SK-N-SH (cell line): ENCODE measurements at regions not wholly inside any gene's neighbourhood (a gene's known extent, or its start where the extent isn't known, plus 50 kb on each side); places are given as distances from the start of the nearest gene placed in this dataset.

Source experiments
- CTCF ChIA-PET: fragments of 300-600, 350-600 bp; formaldehyde crosslinking; extraction: SDS; loops from one replicate; lab custom pipeline; 2021; lab: Yijun Ruan, JAX
- POLR2A ChIA-PET: fragments of 350-600 bp; sonication (Branson Sonifier 250); formaldehyde crosslinking; extraction: SDS; loops from one replicate; lab custom pipeline; 2020; ENCODE audit warnings: antibody characterized with exemption, inconsistent platforms; lab: Yijun Ruan, JAX
- DNase-seq: peaks from one replicate; pipeline ENCODE4 v3.0.0; 2012
- H2AFZ ChIP-seq: fragments of 200-600 bp; sonication (generic); 2 replicates; pipeline ENCODE4 v1.8.1; 2016; ENCODE audit warnings: antibody characterized with exemption, mild to moderate bottlenecking, low read depth
- H3F3A ChIP-seq: fragments of 200-600 bp; sonication (generic); replicated peaks from 2 replicates; pipeline ENCODE3; 2016; ENCODE audit warnings: antibody characterized with exemption, mild to moderate bottlenecking; ENCODE audit not compliant: insufficient read depth
- H3K27ac ChIP-seq, 2 experiments: fragments of 200-500 bp in 1 of 2; fragments of 200-600 bp in 1 of 2; sonication (Bioruptor generic) in 1 of 2; sonication (generic), shearing (Covaris generic) in 1 of 2; 2 replicates each; pipeline versions ENCODE4 v1.5.1 to v1.6.1; 2014 to 2016; ENCODE audit warnings: low read depth in 2 of 2, inconsistent platforms in 1 of 2, low read length in 1 of 2, mild to moderate bottlenecking in 1 of 2, mixed read lengths in 1 of 2
- H3K27me3 ChIP-seq: fragments of 200-600 bp; sonication (generic), shearing (Covaris generic); 2 replicates; pipeline ENCODE4 v1.6.1; 2016; ENCODE audit warnings: mixed run types; ENCODE audit not compliant: insufficient read depth
- H3K36me3 ChIP-seq, 2 experiments: fragments of 200-500 bp in 1 of 2; fragments of 200-600 bp in 1 of 2; sonication (Bioruptor generic) in 1 of 2; sonication (generic) in 1 of 2; replicated peaks in 1 of 2; 2 replicates each; pipeline versions ENCODE3 to v1.5.1; 2014 to 2016; ENCODE audit warnings: low read length in 1 of 2, mild to moderate bottlenecking in 1 of 2; ENCODE audit not compliant: insufficient read depth in 2 of 2, control insufficient read depth in 1 of 2
- H3K4me1 ChIP-seq, 2 experiments: fragments of 200-500 bp in 1 of 2; fragments of 200-600 bp in 1 of 2; sonication (Bioruptor generic) in 1 of 2; sonication (generic), shearing (Covaris generic) in 1 of 2; 2 replicates each; pipeline versions ENCODE4 v1.5.1 to v1.6.1; 2014 to 2016; ENCODE audit warnings: low read depth in 1 of 2, low read length in 1 of 2, mixed run types in 1 of 2; ENCODE audit not compliant: insufficient read depth in 2 of 2, control insufficient read depth in 1 of 2
- H3K4me2 ChIP-seq: fragments of 200-600 bp; sonication (generic), shearing (Covaris generic); 2 replicates; pipeline ENCODE4 v1.6.1; 2017; ENCODE audit warnings: mixed run types
- H3K4me3 ChIP-seq, 2 experiments: fragments of 200-500 bp in 1 of 2; fragments of 200-600 bp in 1 of 2; sonication (Bioruptor generic) in 1 of 2; sonication (generic), shearing (Covaris generic) in 1 of 2; 2 replicates each; pipeline versions ENCODE4 v1.5.1 to v1.8.1; 2014 to 2016; ENCODE audit warnings: low read depth in 2 of 2, inconsistent platforms in 1 of 2, low read length in 1 of 2, mild to moderate bottlenecking in 1 of 2, mixed read lengths in 1 of 2, moderate library complexity in 1 of 2
- H3K79me2 ChIP-seq: fragments of 200-600 bp; sonication (generic); 2 replicates; pipeline ENCODE4 v1.8.1; 2017; ENCODE audit warnings: mild to moderate bottlenecking; ENCODE audit not compliant: insufficient read depth
- H3K9ac ChIP-seq: fragments of 200-600 bp; sonication (generic); 2 replicates; pipeline ENCODE4 v1.6.1; 2017; ENCODE audit warnings: mixed run types
- H3K9me2 ChIP-seq: fragments of 200-600 bp; sonication (generic); 2 replicates; pipeline ENCODE4 v1.6.1; 2017; ENCODE audit warnings: mixed run types
- H3K9me3 ChIP-seq: fragments of 200-600 bp; sonication (generic); 2 replicates; pipeline ENCODE4 v1.6.1; 2017; ENCODE audit warnings: mixed run types, mild to moderate bottlenecking, moderate library complexity
- H4K20me1 ChIP-seq: fragments of 200-600 bp; sonication (generic); 2 replicates; pipeline ENCODE4 v1.6.1; 2017; ENCODE audit warnings: mild to moderate bottlenecking, mixed run types; ENCODE audit not compliant: insufficient read depth
- ELF1 ChIP-seq: IDR thresholded peaks from 2 replicates; pipeline ENCODE4 v1.4.0; 2012
- EP300 ChIP-seq, 2 experiments: IDR thresholded peaks; 2 replicates each; pipeline versions ENCODE4 v1.4.0 to v1.6.1; 2012; ENCODE audit warnings: borderline replicate concordance in 1 of 2, low read depth in 1 of 2, low read length in 1 of 2
- FOXJ3 ChIP-seq: sonication (generic); formaldehyde crosslinking; IDR thresholded peaks from 2 replicates; pipeline ENCODE4 v1.5.1; 2020; ENCODE audit warnings: mild to moderate bottlenecking, missing genetic modification reagents
- JUND ChIP-seq: IDR thresholded peaks from 2 replicates; pipeline ENCODE4 v1.4.0; 2012
- MEF2A ChIP-seq: IDR thresholded peaks from 2 replicates; pipeline ENCODE4 v1.4.0; 2012; ENCODE audit warnings: low read depth, borderline replicate concordance
- NRF1 ChIP-seq: IDR thresholded peaks from 2 replicates; pipeline ENCODE4 v1.6.1; 2012; ENCODE audit warnings: low read depth, mild to moderate bottlenecking, low read length
- RAD21 ChIP-seq: IDR thresholded peaks from 2 replicates; pipeline ENCODE4 v1.6.1; 2012; ENCODE audit warnings: mild to moderate bottlenecking, low read length
- SIN3A ChIP-seq: IDR thresholded peaks from 2 replicates; pipeline ENCODE4 v1.6.1; 2012; ENCODE audit warnings: low read depth, mild to moderate bottlenecking, low read length, moderate library complexity, borderline replicate concordance
- SMC3 ChIP-seq: IDR thresholded peaks from 2 replicates; pipeline ENCODE4 v1.6.1; 2012; ENCODE audit warnings: low read depth, low read length, improper control_type of control experiment
- TCF12 ChIP-seq: IDR thresholded peaks from 2 replicates; pipeline ENCODE4 v1.4.0; 2012
- WGBS: methylation state at CpG from one replicate; pipeline ENCODE4 v1.1.6; 2017; ENCODE audit warnings: low lambda C conversion rate; 5-methylcytosine and 5-hydroxymethylcytosine counted together
- TF ChIP-seq, protein P1 (sequence below): IDR thresholded peaks from 2 replicates; pipeline ENCODE4; 2012
- TF ChIP-seq, protein P2 (sequence below): fragments of 200-600 bp; sonication (generic); IDR thresholded peaks from 2 replicates; pipeline ENCODE4 v1.6.1; 2017; ENCODE audit warnings: antibody characterized with exemption, mild to moderate bottlenecking, moderate library complexity
- TF ChIP-seq, protein P3 (sequence below): IDR thresholded peaks from 2 replicates; pipeline ENCODE4 v1.4.0; 2012; ENCODE audit warnings: low read depth

DNA sequence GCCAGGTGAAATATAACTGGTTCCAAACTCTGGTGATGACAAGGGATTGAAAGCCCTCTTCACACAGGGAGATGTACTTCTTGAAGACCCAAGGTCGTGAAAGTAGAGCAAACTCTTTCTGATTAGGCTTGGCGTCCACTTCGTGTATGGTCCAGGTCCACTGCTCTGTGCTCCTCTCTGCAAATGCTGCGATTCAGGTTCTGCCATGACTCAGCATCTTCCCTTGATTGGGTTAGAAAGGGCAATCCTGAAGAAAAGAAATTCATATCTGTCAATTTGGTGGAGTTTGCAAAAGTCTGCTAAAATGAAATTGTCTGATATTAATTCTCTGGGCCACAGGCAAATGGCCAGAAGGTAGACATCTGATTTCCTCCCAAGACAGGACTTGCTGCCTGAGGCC lies 431.4 kb downstream of the ACTR3B start (continued):
- TF ChIP-seq, protein P1, sequence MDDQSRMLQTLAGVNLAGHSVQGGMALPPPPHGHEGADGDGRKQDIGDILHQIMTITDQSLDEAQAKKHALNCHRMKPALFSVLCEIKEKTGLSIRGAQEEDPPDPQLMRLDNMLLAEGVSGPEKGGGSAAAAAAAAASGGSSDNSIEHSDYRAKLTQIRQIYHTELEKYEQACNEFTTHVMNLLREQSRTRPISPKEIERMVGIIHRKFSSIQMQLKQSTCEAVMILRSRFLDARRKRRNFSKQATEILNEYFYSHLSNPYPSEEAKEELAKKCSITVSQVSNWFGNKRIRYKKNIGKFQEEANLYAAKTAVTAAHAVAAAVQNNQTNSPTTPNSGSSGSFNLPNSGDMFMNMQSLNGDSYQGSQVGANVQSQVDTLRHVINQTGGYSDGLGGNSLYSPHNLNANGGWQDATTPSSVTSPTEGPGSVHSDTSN: no peak
- TF ChIP-seq NRF1: no peak

DNA sequence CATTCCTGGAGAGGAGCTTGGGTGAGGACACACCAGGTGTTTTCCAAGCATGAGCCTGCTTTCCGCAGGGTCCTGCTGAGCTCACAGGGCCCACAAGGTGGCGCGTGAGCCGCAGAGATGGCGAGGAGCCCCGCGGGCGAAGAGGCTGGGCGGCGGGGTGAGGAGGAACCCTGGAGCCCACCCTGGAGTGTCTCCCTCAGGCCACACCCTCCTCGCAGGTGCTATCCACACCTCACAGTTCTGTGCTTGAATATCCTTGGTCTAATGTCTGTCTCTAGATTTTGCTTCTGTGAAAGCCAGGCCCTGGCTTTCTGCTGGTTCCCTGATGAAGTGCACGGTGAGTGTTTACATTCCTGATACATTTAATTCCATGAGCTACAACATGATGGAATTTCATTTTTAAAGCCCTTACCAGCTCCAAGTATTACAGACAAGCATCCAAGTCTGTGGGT lies 433.6 kb downstream of the ACTR3B start:
- Histone ChIP-seq H2AFZ (no peak overlapping the region), H3K36me3 (no peaks in the 10 kb centered on the region), H3K9me2 (no peaks in the 10 kb centered on the region), H3K4me1 (no peaks in the 10 kb centered on the region), H3F3A (no peaks in the 10 kb centered on the region), H3K27ac (no peak overlapping the region), H3K79me2 (no peaks in the 10 kb centered on the region), H4K20me1 (no peaks in the 10 kb centered on the region), H3K9me3 (no peaks in the 10 kb centered on the region; the same call in 1 of the 2 replicates), H3K4me3 (no peak overlapping the region), H3K27me3 (no peaks in the 10 kb centered on the region), H3K4me2 (no peak overlapping the region), H3K9ac (no peak overlapping the region)
- ChIA-PET CTCF (interaction anchor here (0.7 to 2.8 kb wide), 20 partner anchors 9 to 317 kb away, joined by 3 to 13 read pairs (median 5); no protein-coding TSS in a partner anchor), POLR2A (no interaction called here)
- peak; percentile 74 for DNase-seq
- 7% methylated on average over 12 of the region's 12 CpGs for WGBS
- no peak for TF ChIP-seq EP300 (IDR thresholded peaks at IDR 0.05; ENCODE audit: borderline replicate concordance in 1 of 2, low read depth in 1 of 2, low read length in 1 of 2)
- TF ChIP-seq RAD21: peak; percentile 63
- TF ChIP-seq, protein P2, sequence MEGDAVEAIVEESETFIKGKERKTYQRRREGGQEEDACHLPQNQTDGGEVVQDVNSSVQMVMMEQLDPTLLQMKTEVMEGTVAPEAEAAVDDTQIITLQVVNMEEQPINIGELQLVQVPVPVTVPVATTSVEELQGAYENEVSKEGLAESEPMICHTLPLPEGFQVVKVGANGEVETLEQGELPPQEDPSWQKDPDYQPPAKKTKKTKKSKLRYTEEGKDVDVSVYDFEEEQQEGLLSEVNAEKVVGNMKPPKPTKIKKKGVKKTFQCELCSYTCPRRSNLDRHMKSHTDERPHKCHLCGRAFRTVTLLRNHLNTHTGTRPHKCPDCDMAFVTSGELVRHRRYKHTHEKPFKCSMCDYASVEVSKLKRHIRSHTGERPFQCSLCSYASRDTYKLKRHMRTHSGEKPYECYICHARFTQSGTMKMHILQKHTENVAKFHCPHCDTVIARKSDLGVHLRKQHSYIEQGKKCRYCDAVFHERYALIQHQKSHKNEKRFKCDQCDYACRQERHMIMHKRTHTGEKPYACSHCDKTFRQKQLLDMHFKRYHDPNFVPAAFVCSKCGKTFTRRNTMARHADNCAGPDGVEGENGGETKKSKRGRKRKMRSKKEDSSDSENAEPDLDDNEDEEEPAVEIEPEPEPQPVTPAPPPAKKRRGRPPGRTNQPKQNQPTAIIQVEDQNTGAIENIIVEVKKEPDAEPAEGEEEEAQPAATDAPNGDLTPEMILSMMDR: peak; percentile 29; the same call in 1 of the 2 replicates
- TF ChIP-seq TCF12: no peak
- TF ChIP-seq SMC3: peak; percentile 49; the same call in 1 of the 2 replicates

DNA sequence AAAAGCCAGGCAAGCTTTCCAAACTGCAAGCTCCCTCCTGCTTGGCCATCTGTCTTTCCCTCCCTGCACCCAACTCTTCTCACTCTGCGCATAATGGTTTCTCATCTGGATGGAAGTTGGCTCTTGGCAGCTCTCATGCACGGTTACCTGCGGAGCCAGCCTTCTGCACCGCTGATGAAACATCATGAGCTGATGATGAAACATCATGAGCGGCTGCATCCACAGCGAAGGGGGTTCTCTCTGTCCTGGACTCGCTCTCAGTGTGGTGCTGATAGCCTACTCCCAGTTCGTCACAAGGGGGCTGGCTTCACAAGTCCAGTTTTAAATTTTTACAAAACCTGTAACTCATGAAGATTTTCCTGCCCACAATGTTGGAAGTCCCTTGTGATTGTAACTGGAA lies 457.5 kb downstream of the ACTR3B start:
- Histone ChIP-seq H3K4me3 (no peak overlapping the region), H3K79me2 (no peaks in the 10 kb centered on the region), H3K9me3 (peaks cover 13% of the 10 kb centered on the region; the same call in 1 of the 2 replicates), H4K20me1 (no peaks in the 10 kb centered on the region), H3K4me1 (no peaks in the 10 kb centered on the region), H3K9me2 (no peaks in the 10 kb centered on the region), H3K36me3 (no peaks in the 10 kb centered on the region), H3K27me3 (no peaks in the 10 kb centered on the region), H3F3A (no peaks in the 10 kb centered on the region)
- DNase-seq: no peak
- POLR2A ChIA-PET: no interaction called here
- TF ChIP-seq EP300 (IDR thresholded peaks at IDR 0.05; ENCODE audit: borderline replicate concordance in 1 of 2, low read depth in 1 of 2, low read length in 1 of 2): no peak
- no peak for TF ChIP-seq JUND
- TF ChIP-seq MEF2A: no peak
- no peak for TF ChIP-seq FOXJ3 (CRISPR knock-in tag)
- no peak for TF ChIP-seq SIN3A
- no peak for TF ChIP-seq ELF1
- TF ChIP-seq, protein P3, sequence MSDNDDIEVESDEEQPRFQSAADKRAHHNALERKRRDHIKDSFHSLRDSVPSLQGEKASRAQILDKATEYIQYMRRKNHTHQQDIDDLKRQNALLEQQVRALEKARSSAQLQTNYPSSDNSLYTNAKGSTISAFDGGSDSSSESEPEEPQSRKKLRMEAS: no peak
- TF ChIP-seq, protein P1: no peak
- TF ChIP-seq, all 33 proteins: peak for 0
- H2AFZ ChIP-seq: no peak overlapping the region
- H3K27ac ChIP-seq: no peak overlapping the region
- CTCF ChIA-PET: interaction anchor here (1.0 kb wide), 1 partner anchor 24 kb away, joined by 4 read pairs; no protein-coding TSS in a partner anchor
- 15% methylated on average over 8 of the region's 8 CpGs for WGBS
- H3K4me2 ChIP-seq: no peak overlapping the region
- H3K9ac ChIP-seq: no peak overlapping the region
